Stimulated activated memory B cell treated with anti-CD40 and anti-IgM and Interleukin-4, amounts not matched to agents 10 μg/mL and 1 μg/mL and 100 μg/mL, for 72 hours (primary cell): ENCODE measurements at regions not wholly inside any gene's neighbourhood (a gene's known extent, or its start where the extent isn't known, plus 50 kb on each side); places are given as distances from the start of the nearest gene placed in this dataset.
"Not testable (repeated sequence)": the region's sequence is repeated elsewhere in the genome, so short reads cannot be mapped to it uniquely, and the experiment has no call there.

ENCODE experiments used
- ATAC-seq: fragments of 150-1000 bp; cut with Tn5 transposase; 2 replicates; pipeline ENCODE4 v1.10.0; 2021
- H3K27ac Mint-ChIP-seq: one replicate; pipeline ENCODE4 v1.8.0; 2022; ENCODE audit warnings: mild to moderate bottlenecking, mixed read lengths
- H3K27me3 Mint-ChIP-seq: one replicate; pipeline ENCODE4 v1.8.0; 2022; ENCODE audit warnings: mixed read lengths
- H3K36me3 Mint-ChIP-seq: one replicate; pipeline ENCODE4 v1.8.0; 2022; ENCODE audit warnings: mixed read lengths
- H3K4me1 Mint-ChIP-seq: one replicate; pipeline ENCODE4 v1.8.0; 2022; ENCODE audit warnings: mixed read lengths
- H3K4me3 Mint-ChIP-seq: one replicate; pipeline ENCODE4 v1.8.0; 2022; ENCODE audit warnings: mild to moderate bottlenecking, moderate library complexity, mixed read lengths
- H3K9me3 Mint-ChIP-seq: one replicate; pipeline ENCODE4 v1.8.0; 2022; ENCODE audit warnings: mixed read lengths

GRCh38 chr13:66117563-66117962 is 1112.6 kb downstream of the PCDH9 start:
- Mint-ChIP-seq H3K27ac (no peak overlapping the region), H3K4me3 (no peak overlapping the region), H3K36me3 (no peaks in the 10 kb centered on the region), H3K27me3 (no peaks in the 10 kb centered on the region), H3K9me3 (no peaks in the 10 kb centered on the region), H3K4me1 (no peaks in the 10 kb centered on the region)
- ATAC-seq: no peak

GRCh38 chr13:66113882-66114526 is 1116.1 kb downstream of the PCDH9 start:
- no peak for ATAC-seq
- no peak overlapping the region for H3K4me3 Mint-ChIP-seq
- no peaks in the 10 kb centered on the region for H3K4me1 Mint-ChIP-seq
- H3K27me3 Mint-ChIP-seq: no peaks in the 10 kb centered on the region
- no peaks in the 10 kb centered on the region for H3K9me3 Mint-ChIP-seq
- no peak overlapping the region for H3K27ac Mint-ChIP-seq
- no peaks in the 10 kb centered on the region for H3K36me3 Mint-ChIP-seq

GRCh38 chr13:66111628-66112027 is 1118.5 kb downstream of the PCDH9 start:
- H3K4me1 Mint-ChIP-seq: no peaks in the 10 kb centered on the region
- no peaks in the 10 kb centered on the region for H3K9me3 Mint-ChIP-seq
- H3K27me3 Mint-ChIP-seq: no peaks in the 10 kb centered on the region
- H3K36me3 Mint-ChIP-seq: no peaks in the 10 kb centered on the region
- no peak overlapping the region for H3K27ac Mint-ChIP-seq
- H3K4me3 Mint-ChIP-seq: no peak overlapping the region
- no peak for ATAC-seq

GRCh38 chr13:66106246-66106645 is 1123.9 kb downstream of the PCDH9 start:
- Mint-ChIP-seq H3K4me1 (no peaks in the 10 kb centered on the region), H3K4me3 (no peak overlapping the region), H3K27me3 (no peaks in the 10 kb centered on the region), H3K9me3 (no peaks in the 10 kb centered on the region), H3K27ac (no peak overlapping the region), H3K36me3 (no peaks in the 10 kb centered on the region)
- ATAC-seq: no peak

GRCh38 chr13:66102864-66103263 is 1127.3 kb downstream of the PCDH9 start:
- Mint-ChIP-seq H3K27ac (no peak overlapping the region), H3K9me3 (no peaks in the 10 kb centered on the region), H3K4me3 (no peak overlapping the region), H3K36me3 (no peaks in the 10 kb centered on the region), H3K4me1 (no peaks in the 10 kb centered on the region), H3K27me3 (no peaks in the 10 kb centered on the region)
- no peak for ATAC-seq

- Mint-ChIP-seq H3K36me3 (no peaks in the 10 kb centered on the region), H3K4me3 (no peak overlapping the region), H3K27ac (no peak overlapping the region), H3K4me1 (no peaks in the 10 kb centered on the region), H3K9me3 (peaks cover under 1% of the 10 kb centered on the region), H3K27me3 (no peaks in the 10 kb centered on the region)
- ATAC-seq: no peak
Measured at GRCh38 chr13:66099825-66100224, 1130.3 kb downstream of the PCDH9 start.

GRCh38 chr13:66098931-66099628 is 1131.1 kb downstream of the PCDH9 start:
- ATAC-seq: no peak
- no peak overlapping the region for H3K27ac Mint-ChIP-seq
- H3K4me3 Mint-ChIP-seq: no peak overlapping the region
- H3K27me3 Mint-ChIP-seq: no peaks in the 10 kb centered on the region
- H3K36me3 Mint-ChIP-seq: no peaks in the 10 kb centered on the region
- H3K4me1 Mint-ChIP-seq: no peaks in the 10 kb centered on the region
- H3K9me3 Mint-ChIP-seq: peaks cover 3% of the 10 kb centered on the region

GRCh38 chr13:66089711-66090110 is 1140.4 kb downstream of the PCDH9 start:
- no peaks in the 10 kb centered on the region for H3K27me3 Mint-ChIP-seq
- no peak overlapping the region for H3K27ac Mint-ChIP-seq
- no peak overlapping the region for H3K4me3 Mint-ChIP-seq
- ATAC-seq: no peak
- H3K36me3 Mint-ChIP-seq: no peaks in the 10 kb centered on the region
- peaks cover 1% of the 10 kb centered on the region for H3K9me3 Mint-ChIP-seq
- H3K4me1 Mint-ChIP-seq: no peaks in the 10 kb centered on the region

GRCh38 chr13:66087269-66087710 is 1142.8 kb downstream of the PCDH9 start:
- H3K4me3 Mint-ChIP-seq: no peak overlapping the region
- no peaks in the 10 kb centered on the region for H3K27me3 Mint-ChIP-seq
- no peak for ATAC-seq
- H3K36me3 Mint-ChIP-seq: no peaks in the 10 kb centered on the region
- H3K4me1 Mint-ChIP-seq: no peaks in the 10 kb centered on the region
- no peak overlapping the region for H3K27ac Mint-ChIP-seq
- H3K9me3 Mint-ChIP-seq: no peaks in the 10 kb centered on the region

- no peak for ATAC-seq
- H3K9me3 Mint-ChIP-seq: peaks cover 2% of the 10 kb centered on the region
- no peak overlapping the region for H3K27ac Mint-ChIP-seq
- H3K4me3 Mint-ChIP-seq: no peak overlapping the region
- H3K36me3 Mint-ChIP-seq: no peaks in the 10 kb centered on the region
- no peaks in the 10 kb centered on the region for H3K27me3 Mint-ChIP-seq
- no peaks in the 10 kb centered on the region for H3K4me1 Mint-ChIP-seq
Measured at GRCh38 chr13:66077132-66077689, 1152.9 kb downstream of the PCDH9 start.

GRCh38 chr13:66076417-66076816 is 1153.7 kb downstream of the PCDH9 start:
- no peaks in the 10 kb centered on the region for H3K27me3 Mint-ChIP-seq
- H3K9me3 Mint-ChIP-seq: peaks cover 4% of the 10 kb centered on the region
- H3K4me1 Mint-ChIP-seq: no peaks in the 10 kb centered on the region
- H3K27ac Mint-ChIP-seq: no peak overlapping the region
- no peaks in the 10 kb centered on the region for H3K36me3 Mint-ChIP-seq
- no peak overlapping the region for H3K4me3 Mint-ChIP-seq
- no peak for ATAC-seq

- H3K27ac Mint-ChIP-seq: no peak overlapping the region
- H3K9me3 Mint-ChIP-seq: peaks cover 4% of the 10 kb centered on the region
- no peak overlapping the region for H3K4me3 Mint-ChIP-seq
- no peaks in the 10 kb centered on the region for H3K36me3 Mint-ChIP-seq
- H3K4me1 Mint-ChIP-seq: no peaks in the 10 kb centered on the region
- ATAC-seq: no peak
- no peaks in the 10 kb centered on the region for H3K27me3 Mint-ChIP-seq
Measured at GRCh38 chr13:66074018-66074615, 1156.0 kb downstream of the PCDH9 start.

GRCh38 chr13:66072097-66072496 is 1158.0 kb downstream of the PCDH9 start:
- H3K4me1 Mint-ChIP-seq, ATAC-seq, H3K4me3 Mint-ChIP-seq, H3K9me3 Mint-ChIP-seq, H3K27me3 Mint-ChIP-seq, H3K36me3 Mint-ChIP-seq, H3K27ac Mint-ChIP-seq: not testable (repeated sequence)

- ATAC-seq: no peak
- Mint-ChIP-seq H3K9me3 (peaks cover 4% of the 10 kb centered on the region), H3K27ac (no peak overlapping the region), H3K4me3 (no peak overlapping the region), H3K4me1 (no peaks in the 10 kb centered on the region), H3K36me3 (no peaks in the 10 kb centered on the region), H3K27me3 (no peaks in the 10 kb centered on the region)
Measured at GRCh38 chr13:66071608-66072007, 1158.5 kb downstream of the PCDH9 start.

GRCh38 chr13:66071029-66071428 is 1159.1 kb downstream of the PCDH9 start:
- peaks cover 4% of the 10 kb centered on the region for H3K9me3 Mint-ChIP-seq
- no peaks in the 10 kb centered on the region for H3K4me1 Mint-ChIP-seq
- no peak overlapping the region for H3K4me3 Mint-ChIP-seq
- ATAC-seq: no peak
- no peak overlapping the region for H3K27ac Mint-ChIP-seq
- no peaks in the 10 kb centered on the region for H3K36me3 Mint-ChIP-seq
- no peaks in the 10 kb centered on the region for H3K27me3 Mint-ChIP-seq

- Mint-ChIP-seq H3K9me3 (peaks cover 4% of the 10 kb centered on the region), H3K4me1 (no peaks in the 10 kb centered on the region), H3K27me3 (no peaks in the 10 kb centered on the region), H3K36me3 (no peaks in the 10 kb centered on the region), H3K27ac (no peak overlapping the region), H3K4me3 (no peak overlapping the region)
- ATAC-seq: no peak
Measured at GRCh38 chr13:66069570-66069969, 1160.6 kb downstream of the PCDH9 start.
